GM21526 (cell line): ENCODE measurements at regions not wholly inside any gene's neighbourhood (a gene's known extent, or its start where the extent isn't known, plus 50 kb on each side); places are given as distances from the start of the nearest gene placed in this dataset.
"Not testable (repeated sequence)": the region's sequence is repeated elsewhere in the genome, so short reads cannot be mapped to it uniquely, and the experiment has no call there.

ENCODE experiments used
- ATAC-seq: cut with Tn5 transposase; IDR thresholded peaks from one replicate; pipeline ENCODE4 v1.9.1; 2021; ENCODE audit warnings: moderate library complexity; ENCODE audit not compliant: unreplicated experiment, low FRiP score

DNA sequence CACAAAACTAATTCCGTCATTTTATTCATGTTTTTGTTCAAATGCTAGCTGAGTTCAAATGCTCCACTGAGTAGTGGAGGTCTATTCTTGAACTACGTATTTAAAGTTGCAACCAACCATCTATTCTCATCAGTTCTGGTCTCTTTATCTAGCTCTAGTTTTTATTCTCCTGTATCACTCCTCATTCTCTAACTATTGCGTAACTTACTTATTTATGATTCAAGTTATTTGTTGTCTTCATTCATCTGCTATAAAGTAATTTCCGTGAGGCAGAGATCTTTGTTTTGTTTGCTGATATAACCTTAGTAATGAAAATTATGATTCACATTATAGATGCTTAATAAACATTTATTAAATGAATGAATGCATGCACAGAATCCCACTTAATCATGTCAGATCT lies 221.6 kb upstream of the ASCC3 start:
- ATAC-seq: no peak

DNA sequence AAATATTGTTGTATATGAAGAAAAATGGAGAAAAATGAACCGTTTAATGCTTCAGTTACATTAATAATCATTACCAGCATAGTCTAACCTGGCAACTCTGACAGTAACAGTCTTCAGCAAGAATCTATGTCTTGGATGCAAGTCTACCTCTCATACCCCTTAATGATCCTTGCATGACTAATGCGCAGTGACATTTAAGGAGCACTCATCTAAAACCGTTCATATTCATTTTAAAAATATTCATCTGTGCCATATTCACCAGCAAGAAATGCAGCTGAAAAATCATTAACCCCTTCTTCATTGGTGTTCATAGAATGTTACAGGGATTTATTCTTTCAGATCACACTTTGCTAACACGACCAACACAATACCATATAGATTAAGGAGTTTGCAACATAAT lies 227.2 kb upstream of the ASCC3 start:
- no peak for ATAC-seq

GRCh38 chr6:101110814-101111213 lies 229.7 kb upstream of the ASCC3 start:
- no peak for ATAC-seq

- ATAC-seq: no peak
Measured at GRCh38 chr6:101113468-101114260, 232.5 kb upstream of the ASCC3 start.

GRCh38 chr6:101114703-101115102 lies 233.6 kb upstream of the ASCC3 start:
- ATAC-seq: no peak

DNA sequence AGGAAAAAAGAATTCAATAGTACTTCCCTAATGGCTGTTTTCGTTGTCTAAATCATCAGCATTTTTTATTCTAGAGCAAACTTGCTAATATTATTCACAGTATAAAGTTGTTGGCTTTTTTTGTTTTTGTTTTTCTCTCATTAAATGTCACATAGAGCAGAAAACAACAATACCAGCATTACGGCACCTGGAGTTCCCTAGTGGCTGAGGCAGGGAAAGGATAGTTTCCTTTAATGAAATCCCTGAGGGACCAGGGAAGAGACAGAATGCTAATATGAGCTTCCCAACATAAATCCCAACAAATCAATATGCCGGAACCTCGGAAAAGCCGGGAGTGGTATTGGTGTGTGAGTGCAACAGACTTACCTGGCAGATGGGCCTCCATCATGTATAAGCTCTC lies 235.2 kb upstream of the ASCC3 start:
- no peak for ATAC-seq

DNA sequence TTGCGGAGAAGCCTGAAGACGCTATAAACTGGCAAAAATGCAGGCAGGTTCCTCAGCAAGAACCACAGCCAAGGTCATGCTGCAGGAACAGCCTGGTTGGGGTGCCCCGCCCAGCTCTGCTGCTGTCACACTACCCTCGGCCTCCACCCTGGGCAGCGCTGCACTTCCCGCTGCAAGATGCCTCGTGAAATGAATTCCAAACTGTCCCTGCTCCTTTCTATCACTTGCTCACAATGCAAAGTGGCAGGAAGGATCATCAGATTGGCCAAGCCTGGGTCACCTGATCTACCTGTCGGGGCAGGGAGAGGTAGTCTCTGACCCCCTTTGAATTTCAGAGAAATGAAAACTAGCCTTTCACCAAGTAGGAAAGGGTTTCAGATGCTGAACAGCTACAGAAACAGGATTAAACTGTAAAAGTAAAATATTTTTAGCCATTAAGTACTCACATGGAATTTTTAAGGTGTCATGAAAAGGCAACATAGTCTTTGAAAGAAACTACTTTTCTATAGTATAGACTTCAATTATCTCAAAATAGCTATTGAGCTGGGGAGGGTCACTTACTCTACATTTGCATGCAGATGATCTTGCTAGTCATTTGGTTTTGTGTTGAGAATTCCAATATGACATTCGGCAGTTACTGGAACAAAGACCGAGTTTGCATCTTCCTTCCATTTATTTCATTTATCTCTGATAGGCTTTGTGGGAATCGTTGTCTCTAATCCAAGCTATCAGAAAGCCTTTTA lies 236.4 kb upstream of the ASCC3 start:
- no peak for ATAC-seq

- ATAC-seq: no peak
Measured at GRCh38 chr6:101118136-101118396, 236.9 kb upstream of the ASCC3 start.

DNA sequence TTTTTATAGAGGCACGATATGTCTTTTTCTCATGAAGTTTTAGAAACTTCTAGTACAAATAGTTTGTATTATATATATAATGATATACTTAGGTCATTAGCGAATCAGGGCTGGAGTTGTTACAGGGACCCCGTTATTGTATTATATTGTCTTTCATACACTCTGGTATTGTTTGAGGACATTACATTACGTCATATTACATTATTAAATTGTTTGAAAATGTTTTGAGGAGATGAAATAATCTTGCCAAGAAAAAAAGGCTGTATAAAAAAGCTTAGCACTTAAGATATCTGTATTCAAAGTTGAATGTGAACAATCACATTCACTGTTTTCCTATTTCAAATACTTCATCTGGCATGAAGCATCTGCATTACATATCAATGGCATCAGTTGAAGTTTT lies 239.6 kb upstream of the ASCC3 start:
- no peak for ATAC-seq

GRCh38 chr6:101125380-101125971 lies 244.3 kb upstream of the ASCC3 start:
- no peak for ATAC-seq

DNA sequence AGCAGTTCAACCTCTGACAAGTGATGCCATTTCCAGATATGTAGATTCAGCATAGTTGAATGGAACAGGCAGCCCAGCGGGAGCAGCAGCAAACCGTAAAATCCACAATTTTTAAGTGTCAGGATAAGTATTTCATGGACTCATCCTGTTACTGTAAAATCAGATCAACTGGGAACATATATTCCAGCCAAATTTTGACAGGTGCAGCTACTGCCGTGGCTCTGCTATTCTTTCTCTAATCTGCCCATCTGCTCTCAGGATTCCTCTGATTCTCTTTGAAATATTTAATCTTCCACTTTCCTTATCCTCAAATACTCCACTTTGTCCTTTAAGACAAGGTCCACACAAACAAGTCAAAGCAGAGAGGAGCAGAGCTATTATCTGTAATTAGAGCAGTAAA lies 245.4 kb upstream of the ASCC3 start:
- ATAC-seq: no peak

DNA sequence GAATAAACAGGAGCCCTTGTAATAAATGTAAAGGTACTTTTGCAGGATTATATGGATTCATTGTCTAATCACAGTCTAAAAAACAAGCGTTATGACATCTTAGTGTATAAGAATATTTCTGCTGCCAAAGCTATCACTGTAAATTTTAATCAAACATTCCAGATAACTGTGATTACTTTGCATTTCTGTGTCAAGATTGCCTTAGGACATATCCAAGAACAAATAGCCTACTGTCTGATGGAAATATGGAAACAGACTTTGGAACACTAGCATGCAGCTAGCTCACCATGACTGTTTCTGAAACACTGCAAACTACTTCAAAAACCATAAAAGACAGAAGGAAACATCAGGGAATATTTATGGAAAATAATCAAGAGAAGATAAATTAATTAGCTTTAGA lies 248.7 kb upstream of the ASCC3 start:
- ATAC-seq: no peak

DNA sequence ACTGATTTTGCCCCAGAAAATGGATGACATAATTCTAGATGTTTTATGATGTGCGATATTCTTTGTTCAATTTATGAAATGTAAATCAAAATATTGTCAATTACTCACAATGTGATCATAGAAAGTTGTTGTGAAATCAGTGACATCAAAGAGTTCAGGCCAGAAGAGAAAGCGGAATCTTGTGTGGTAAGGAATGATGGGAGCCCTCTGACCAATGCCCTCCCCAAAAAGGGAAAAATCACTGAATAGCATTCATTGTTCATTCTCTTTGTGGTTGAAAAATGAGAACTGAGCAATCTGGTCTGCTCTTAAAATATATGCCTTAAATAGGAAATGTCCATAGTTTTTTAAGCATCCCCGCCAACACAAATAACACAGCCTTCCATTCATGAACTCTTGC lies 247.1 kb upstream of the GRIK2 start:
- ATAC-seq: no peak

DNA sequence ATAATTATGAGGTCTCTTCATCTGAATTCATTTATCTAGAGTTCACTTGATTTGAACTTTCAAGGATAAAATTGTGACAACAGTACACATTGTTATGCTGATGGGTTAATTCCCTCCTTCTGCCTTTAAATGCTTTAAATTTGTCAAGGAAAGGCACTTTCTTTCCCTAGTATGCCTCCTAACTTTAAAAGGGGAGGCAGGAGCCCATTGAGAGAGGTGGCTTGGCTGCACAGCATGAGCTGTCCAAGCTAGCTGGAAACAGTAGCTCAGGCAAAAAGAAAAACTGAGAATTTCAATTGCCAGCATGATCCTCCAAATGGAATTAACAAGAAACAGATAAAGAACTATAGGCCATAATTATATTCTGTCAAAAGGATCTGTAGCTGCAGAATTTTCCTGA lies 243.3 kb upstream of the GRIK2 start:
- ATAC-seq: no peak

DNA sequence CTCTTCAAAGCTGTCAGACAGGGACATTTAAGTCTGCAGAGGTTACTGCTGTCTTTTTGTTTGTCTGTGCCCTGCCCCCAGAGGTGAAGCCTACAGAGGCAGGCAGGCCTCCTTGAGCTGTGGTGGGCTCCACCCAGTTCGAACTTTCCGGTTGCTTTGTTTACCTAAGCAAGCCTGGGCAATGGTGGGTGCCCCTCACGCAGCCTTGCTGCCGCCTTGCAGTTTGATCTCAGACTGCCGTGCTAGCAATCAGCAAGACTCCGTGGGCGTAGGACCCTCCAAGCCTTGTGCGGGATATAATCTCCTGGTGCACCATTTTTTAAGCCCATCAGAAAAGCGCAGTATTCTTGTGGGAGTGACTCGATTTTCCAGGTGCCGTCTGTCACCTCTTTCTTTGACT lies 235.9 kb upstream of the GRIK2 start:
- not testable (repeated sequence) for ATAC-seq

GRCh38 chr6:101163611-101164010 lies 229.9 kb upstream of the GRIK2 start:
- ATAC-seq: no peak

DNA sequence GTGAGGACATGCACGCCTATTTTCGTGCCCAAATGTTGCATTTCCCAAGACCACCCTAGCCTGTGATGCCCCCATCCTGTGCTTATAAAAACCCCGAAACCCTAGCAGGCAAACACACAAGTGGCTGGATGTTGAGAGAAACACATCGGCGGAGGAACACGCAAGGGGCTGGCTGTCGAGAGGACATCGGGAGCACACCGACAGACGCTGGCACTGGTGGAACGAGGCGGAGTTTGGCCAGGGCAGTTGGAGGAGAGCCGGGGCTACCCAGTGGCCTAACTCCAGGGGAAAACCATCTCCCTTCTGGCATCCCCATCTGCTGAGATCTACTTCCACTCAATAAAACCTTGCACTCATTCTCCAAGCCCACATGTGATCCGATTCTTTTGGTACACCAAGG lies 225.9 kb upstream of the GRIK2 start:
- ATAC-seq: no peak

DNA sequence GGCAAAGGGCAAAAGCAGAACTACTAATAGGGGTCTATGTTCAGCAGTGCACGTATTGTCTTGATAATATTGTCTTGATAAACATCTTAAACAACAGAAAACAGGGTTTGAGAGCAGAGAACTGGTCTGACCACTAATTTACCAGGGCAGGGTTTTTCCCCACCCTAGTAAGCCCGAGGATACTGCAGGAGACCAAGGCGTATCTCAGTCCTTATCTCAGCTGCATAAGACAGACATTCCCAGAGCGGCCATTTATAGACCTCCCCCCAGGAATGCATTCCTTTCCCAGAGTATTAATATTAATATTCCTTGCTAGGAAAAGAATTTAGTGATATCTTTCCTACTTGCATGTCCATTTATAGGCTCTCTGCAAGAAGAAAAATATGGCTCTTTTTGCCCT lies 222.5 kb upstream of the GRIK2 start:
- not testable (repeated sequence) for ATAC-seq

DNA sequence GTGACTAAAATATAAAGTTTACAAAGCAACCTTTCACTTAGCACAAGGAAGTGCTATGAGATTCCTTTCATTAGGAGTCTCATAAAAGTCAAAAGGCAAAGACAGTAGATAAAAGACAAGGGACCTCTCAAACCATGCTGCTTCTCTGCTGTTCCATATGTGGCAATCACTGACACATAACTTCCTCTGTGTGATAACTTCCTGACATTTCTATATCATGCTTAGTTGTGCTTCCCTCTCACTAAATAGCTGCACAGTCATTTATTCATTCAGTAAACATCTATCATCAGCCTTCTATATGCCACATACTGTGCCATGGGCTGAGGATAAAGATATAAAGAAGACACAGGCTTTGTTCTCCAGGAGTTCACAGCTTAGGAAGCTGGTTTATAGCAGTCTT lies 214.8 kb upstream of the GRIK2 start:
- ATAC-seq: no peak

DNA sequence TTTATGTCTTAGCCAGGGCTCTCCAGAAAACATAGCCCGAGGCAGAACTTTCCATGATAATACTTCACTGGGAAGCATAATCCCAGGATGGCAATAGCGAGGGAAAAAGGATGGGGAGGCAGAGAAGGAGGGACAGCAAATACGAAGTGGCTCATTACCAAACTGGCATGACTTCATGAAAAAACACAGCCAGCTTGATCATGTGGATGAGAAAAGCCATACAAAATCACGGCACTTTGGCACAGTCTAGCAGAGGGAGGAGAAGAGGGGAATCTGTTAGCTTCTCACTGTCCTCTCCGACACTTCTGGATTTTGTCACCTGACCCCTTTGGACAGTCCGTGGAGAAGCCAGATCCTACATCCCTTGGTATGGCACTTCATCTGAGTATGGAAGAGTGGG lies 212.5 kb upstream of the GRIK2 start:
- ATAC-seq: no peak

DNA sequence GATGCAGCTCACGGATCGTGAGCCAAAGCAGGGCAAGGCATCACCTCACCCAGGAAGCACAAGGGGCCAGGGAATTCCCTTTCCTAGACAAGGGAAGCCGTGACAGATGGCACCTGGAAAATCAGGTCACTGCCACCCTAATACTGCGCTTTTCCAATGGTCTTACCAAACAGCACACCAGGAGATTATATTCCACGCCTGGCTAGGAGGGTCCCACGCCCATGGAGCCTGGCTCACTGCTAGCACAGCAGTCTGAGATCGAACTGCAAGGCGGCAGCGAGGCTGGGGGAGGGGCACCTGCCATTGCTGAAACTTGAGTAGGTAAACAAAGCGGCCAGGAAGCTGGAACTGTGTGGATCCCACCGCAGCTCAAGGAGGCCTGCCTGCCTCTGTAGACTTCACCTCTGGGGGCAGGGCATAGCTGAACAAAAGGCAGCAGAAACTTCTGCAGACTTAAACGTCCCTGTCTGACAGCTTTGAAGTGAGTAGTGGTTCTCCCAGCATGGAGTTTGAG lies 205.2 kb upstream of the GRIK2 start:
- not testable (repeated sequence) for ATAC-seq

- no peak for ATAC-seq
Measured at GRCh38 chr6:101195588-101195987, 197.9 kb upstream of the GRIK2 start.
